SIG-M5 treated with dmso at 0.1 percent for 504 hours (cell line): ENCODE measurements at regions not wholly inside any gene's neighbourhood (a gene's known extent, or its start where the extent isn't known, plus 50 kb on each side); places are given as distances from the start of the nearest gene placed in this dataset.
"Not testable (repeated sequence)": the region's sequence is repeated elsewhere in the genome, so short reads cannot be mapped to it uniquely, and the experiment has no call there.

Experiments
- DNase-seq: peaks from one replicate; lab custom pipeline; 2025; ENCODE audit not compliant: unreplicated experiment; lab: John Stamatoyannopoulos, UW

DNA sequence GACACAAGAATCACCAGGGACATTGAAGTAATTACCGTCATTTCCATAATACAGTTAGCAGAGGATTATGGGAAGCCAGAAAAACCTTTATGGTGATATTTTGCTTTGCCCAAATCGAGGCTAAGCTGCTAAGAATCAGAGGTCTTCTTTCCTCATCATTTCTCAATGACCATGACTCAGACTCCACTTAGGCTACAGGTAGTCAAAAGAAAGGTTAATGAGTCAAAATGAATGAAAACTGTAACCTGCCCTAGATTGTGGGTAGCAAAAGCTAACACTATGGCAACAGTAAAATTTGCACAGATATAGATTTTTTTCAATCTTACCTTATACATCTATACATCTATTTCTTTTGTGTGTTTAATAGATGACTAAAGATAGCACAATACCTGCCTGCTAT is 185.8 kb downstream of the CARTPT start:
- DNase-seq, result no peak

DNA sequence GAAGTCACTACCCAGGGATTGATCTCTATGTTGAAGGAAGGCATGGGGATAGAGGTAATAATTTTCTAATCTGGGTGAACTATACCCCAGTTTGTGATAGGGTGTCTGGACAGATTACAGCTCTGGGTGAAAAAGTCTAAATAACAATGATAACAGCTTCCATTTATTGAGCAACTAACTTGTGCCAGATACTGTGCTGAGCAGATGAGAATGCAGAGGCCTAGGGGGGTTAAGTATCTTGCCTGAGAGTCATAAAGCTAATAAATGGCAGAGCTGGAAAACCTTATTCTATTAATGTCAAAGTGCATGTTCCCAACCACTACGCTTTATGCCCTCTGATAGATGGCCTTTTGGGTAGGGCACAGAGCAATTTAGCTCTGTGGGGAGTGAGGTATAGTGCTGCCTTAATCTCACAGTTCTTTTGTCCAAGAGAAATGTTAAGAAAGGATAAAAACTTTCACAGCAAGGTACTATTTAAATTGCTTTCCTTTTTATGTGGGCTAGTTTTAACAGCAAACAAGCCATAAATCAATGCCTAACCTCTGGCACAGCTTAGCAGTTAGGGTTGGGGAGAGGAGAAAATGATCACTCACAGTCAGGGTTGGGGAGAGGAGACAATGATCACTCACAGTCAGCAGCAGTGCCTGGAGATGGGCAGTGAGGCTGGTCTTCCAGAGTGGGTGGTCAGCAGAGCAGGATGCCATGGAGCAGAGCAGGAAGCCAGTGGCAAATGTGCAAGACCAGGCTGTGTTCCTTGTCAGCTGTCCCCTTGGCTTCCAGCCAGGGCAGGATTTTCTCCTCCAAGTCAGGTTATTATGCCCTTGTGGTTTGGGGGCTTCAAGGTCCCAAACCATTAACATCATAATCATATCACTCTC is 187.0 kb downstream of the CARTPT start:
- DNase-seq, result no peak

DNA sequence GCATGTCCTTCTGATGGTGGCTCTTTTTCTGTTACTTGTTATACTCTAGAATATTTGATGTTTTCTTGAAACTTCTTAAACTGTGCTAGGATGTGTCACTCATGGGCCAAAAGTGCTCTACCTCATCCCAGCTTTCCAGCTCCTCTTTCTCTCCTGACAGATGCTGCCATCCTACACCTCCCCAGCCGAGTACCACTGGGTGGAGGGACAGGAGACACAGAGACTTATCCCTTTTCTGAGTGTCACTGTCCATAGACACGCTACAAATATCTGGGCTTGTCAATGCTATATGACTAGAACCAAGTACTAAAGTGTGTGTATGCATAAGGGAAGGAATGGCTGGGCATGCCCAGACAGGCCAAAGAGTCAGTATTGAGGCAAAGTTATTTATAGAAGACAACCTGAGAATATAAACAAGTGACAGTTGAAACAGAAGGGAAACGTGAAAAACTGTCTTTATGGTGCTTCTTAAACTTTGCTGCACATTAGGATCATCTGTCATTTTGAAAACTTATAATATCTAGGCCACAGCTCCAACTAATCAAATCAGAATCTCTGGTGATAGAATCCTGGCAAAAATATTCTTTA is 188.0 kb downstream of the CARTPT start:
- no peak for DNase-seq

- no peak for DNase-seq
Measured at GRCh38 chr5:71907608-71908145, 188.6 kb downstream of the CARTPT start.

GRCh38 chr5:71910741-71911140 is 191.7 kb downstream of the CARTPT start:
- DNase-seq, result no peak

DNA sequence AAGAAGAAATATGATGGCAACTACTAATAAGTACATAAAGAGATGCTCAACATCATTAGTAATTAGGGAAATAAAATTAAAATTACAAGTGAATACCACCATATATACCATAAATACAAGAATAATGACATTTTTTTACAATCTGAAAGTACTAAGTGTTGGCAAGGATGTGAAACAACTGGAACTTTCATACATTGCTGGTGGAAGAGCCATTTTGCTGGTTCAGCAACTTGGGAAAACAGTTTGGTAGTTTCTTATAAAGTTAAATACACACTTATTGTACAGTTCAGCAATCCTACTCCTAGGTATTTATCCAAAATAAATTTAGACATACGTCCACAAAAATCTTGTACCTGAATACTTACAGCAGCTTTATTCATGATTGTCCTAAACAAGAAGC is 192.9 kb downstream of the CARTPT start:
- no peak for DNase-seq

- DNase-seq, result no peak
Measured at GRCh38 chr5:71914281-71914680, 193.0 kb upstream of the MAP1B start.

- peak; percentile 8 for DNase-seq
Measured at GRCh38 chr5:71922584-71923106, 184.6 kb upstream of the MAP1B start.

DNA sequence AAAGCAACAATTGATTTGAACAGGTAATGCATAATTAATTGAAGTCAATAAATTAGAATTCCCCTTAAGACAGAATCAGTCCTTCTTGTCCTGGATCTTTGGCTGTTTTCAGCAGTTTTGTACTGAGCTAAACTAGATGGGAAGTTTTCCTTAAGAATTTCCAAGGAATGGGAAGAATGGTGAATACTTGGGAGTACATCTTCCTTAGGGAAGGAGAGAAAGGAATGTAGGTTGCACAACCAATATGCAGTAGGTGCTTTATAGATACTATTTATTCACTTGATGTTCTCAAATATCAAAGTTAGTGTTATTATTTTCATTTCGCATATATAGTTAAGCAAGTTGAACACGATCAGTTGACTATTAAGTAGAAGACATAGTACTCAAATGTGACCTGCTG is 183.5 kb upstream of the MAP1B start:
- no peak for DNase-seq

DNA sequence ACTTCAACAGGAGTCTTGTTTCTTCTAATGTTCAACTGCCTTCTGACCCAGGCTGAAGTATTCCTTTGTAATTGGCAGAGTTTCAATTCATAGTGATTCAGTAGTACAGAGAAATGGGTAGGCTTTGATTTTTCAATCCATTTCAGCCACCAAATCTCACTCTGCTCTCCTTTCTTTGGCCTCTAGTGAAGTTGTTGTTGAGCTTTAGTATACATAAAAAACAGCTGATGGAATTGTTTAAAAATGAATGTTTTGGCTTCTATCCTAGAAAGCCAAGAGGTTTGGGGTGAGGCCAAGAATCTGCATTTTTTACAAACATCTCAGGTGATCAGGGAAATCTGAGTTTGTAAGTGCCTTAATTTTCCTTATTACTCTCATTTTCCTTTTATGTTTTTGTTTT is 182.9 kb upstream of the MAP1B start:
- no peak for DNase-seq

DNA sequence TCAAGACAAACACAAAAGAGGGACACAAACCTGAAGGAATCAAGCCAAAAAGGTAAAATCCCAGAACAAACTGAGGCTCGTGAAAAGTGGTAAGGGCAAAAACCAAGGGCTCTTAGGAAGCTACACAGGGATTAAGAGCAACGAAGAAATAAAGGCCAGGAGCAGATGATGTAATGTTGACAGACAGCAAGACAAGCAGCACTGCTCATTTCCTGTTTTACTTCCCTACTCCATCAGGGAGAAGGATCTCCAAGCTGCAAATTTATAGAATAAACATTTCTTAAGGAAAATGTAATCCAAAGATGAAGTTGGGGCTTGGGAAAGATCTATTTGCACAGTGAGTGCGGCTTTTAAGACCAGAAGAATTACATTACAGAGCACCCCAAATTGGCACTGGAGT is 182.3 kb upstream of the MAP1B start:
- DNase-seq, result peak; percentile 32

GRCh38 chr5:71925608-71926091 is 181.6 kb upstream of the MAP1B start:
- no peak for DNase-seq

DNA sequence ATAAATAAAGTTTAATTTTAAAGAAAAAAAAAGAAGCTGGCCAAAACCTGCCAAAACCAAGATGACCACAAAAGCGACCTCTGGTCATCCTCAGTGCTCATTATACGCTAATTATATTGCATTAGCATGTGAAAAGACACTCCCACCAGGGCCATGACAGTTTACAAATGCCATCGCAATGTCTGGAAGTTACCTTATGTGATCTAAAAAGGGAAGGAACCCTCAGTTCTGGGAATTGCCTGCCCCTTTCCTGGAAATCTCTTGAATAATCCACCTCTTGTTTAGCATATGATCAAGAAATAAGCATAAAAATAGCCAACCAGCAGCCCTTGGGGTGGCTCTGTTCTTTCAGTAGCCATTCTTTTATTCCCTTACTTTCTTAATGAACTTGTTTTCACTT is 178.3 kb upstream of the MAP1B start:
- DNase-seq, result no peak

GRCh38 chr5:71930554-71930953 is 176.7 kb upstream of the MAP1B start:
- DNase-seq, result not testable (repeated sequence)

DNA sequence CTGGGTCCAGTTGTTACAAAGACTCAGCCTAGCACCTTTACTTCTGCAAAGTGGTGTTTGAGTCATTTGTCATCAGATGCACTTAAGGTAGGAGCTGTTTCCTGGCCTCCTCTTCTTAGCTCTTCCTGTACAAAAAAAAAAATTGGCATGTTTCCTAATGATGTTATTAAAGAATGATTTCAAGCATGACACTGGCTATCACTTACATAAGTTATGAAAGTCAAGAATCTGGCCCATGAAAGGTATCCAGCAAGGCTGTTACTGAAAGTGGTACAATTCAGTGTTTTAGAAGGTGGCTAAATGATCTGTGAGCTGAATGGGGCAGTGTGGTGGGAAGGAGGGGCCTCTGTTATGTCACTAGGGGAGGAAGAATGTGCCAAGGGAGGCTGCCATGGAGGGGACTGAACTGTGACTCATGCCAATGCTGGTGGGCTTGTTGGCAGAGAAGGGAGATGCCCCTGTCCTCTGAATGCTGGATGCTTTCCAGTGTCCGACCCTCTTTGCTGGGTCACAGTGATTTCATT is 175.1 kb upstream of the MAP1B start:
- no peak for DNase-seq

- peak; percentile 8 for DNase-seq
Measured at GRCh38 chr5:71932655-71933338, 174.5 kb upstream of the MAP1B start.

GRCh38 chr5:71934322-71934721 is 173.0 kb upstream of the MAP1B start:
- DNase-seq, result no peak

DNA sequence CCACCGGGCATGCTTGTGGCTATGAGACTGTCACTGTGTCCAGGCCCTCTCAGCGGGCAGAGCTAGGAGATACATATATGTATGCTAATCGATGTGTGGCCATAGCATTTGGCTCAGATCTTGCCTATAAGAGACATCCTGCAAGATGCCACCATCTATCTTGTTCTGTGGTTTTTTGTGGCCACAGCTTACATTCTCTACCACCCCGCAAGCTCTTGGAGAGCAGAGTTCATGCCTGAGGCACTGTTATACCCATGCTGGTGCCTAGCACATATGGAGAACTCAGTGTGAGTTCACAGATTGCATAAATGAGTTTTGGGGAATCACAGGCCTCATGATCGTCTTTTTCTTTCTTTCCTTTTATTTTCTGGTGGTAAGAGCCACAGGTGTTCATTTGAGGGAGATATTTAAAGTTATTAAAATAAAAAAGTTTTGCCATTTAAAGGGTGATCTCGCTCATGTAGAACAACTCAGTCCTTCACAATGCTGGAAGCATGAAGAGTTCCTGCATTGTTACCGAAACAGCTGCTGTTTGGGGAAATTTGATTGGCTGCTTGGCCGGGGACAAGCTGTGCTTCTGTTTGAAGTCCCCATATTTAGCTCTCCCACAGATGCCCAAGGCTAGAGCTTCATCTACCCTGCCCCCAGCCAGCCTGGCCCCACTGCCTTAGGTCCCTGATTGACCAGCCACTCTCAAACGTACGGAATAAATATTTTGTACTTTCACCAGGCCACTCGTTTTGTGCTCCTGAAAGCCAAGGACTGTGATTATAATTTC is 169.2 kb upstream of the MAP1B start:
- no peak for DNase-seq

DNA sequence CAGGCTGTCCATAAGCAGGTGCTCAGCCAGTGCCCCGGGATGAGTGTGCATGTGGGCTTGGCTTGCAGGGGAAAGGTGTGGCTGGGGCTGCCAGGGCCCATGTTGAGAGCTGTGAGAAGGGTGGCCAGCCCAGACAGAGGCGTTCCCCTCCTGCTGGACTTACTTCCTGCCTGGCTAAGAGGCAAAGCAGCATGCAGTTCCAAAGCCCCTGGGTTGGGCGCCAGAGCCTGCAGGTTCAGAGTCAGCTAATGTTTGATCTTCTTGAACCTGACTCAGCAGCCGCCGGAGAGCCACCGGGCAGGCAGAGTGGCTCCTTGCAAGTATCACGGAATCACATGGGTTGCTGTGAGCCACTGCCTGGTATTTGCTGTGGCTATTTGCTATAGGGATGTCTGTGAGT is 168.4 kb upstream of the MAP1B start:
- DNase-seq, result no peak

DNA sequence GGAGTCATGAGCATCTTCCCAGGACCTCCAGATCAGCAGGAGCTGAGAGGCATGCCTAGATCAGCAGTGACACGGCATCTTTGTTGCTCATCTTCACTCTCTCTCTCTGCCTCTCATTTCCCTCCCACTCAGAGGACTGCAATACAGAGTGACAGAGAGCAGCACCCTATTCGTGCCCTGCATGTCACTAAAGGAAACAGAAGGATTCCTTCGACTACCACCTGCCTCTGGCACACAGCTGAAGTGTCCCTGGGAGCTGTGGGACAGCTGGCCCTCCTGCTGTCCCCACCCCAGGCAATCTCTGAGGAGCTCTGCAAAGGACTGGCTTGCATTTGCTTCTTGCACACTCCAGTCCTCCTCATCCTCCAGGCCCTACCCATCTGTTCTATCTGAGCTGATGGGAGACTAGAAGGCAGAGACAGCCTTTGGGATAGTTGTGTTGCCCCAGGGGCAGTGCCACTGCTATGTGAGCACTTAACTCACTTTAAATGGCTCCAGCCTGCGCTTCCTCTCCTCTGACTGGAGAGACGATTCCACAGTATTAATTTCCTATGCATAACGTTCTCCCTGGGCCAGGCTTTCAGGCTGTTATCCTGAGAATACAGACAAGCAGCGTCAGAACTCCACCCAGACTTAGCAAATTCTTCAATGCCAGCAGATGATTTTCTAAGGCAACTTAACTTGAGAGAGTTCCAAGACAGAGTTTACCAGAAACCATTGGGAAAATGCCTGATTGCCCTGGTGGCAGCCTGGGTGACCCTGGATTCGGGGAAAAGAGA is 167.6 kb upstream of the MAP1B start:
- no peak for DNase-seq
